GM18951 (cell line): ENCODE measurements at regions not wholly inside any gene's neighbourhood (a gene's known extent, or its start where the extent isn't known, plus 50 kb on each side); places are given as distances from the start of the nearest gene placed in this dataset.
"Not testable (repeated sequence)": the region's sequence is repeated elsewhere in the genome, so short reads cannot be mapped to it uniquely, and the experiment has no call there.

ENCODE experiments used
- POLR2A ChIP-seq: IDR thresholded peaks from 4 replicates; pipeline ENCODE4 v1.6.1; 2011; ENCODE audit warnings: mild to moderate bottlenecking; ENCODE audit not compliant: insufficient read length, insufficient read depth; ENCODE audit errors: extremely low read depth
- in situ Hi-C: fragments of 300-500 bp; cut with MboI; formaldehyde crosslinking; loops from one replicate; pipeline ENCODE4 v1.12.0; 2022; ENCODE audit warnings: low sequenced_read_pairs, mixed read lengths, inconsistent platforms; ENCODE audit not compliant: unreplicated experiment

GRCh38 chr5:74450095-74450494 lies 190.4 kb downstream of the ENC1 start:
- no peak for TF ChIP-seq POLR2A
- in situ Hi-C loops: no loop called here

GRCh38 chr5:74446725-74447241 lies 193.7 kb downstream of the ENC1 start:
- in situ Hi-C loops: no loop called here
- TF ChIP-seq POLR2A: no peak

- TF ChIP-seq POLR2A: no peak
Observed at GRCh38 chr5:74442466-74442865, 198.1 kb downstream of the ENC1 start.

GRCh38 chr5:74441616-74442015 lies 198.9 kb downstream of the ENC1 start:
- in situ Hi-C loops: no loop called here
- TF ChIP-seq POLR2A: no peak

More at GRCh38 chr5:74442466-74442865, 198.1 kb downstream of the ENC1 start:
- in situ Hi-C loops: no loop called here

GRCh38 chr5:74440341-74440740 lies 200.2 kb downstream of the ENC1 start:
- TF ChIP-seq POLR2A: no peak
- in situ Hi-C loops: no loop called here

GRCh38 chr5:74437870-74438269 lies 202.7 kb downstream of the ENC1 start:
- in situ Hi-C loops: not testable (repeated sequence)

GRCh38 chr5:74433896-74434829 lies 206.4 kb downstream of the ENC1 start:
- in situ Hi-C loops: no loop called here
- no peak for TF ChIP-seq POLR2A

- in situ Hi-C loops: no loop called here
- TF ChIP-seq POLR2A: no peak
Observed at GRCh38 chr5:74433255-74433895, 207.2 kb downstream of the ENC1 start.

GRCh38 chr5:74432721-74433120 lies 207.8 kb downstream of the ENC1 start:
- no peak for TF ChIP-seq POLR2A
- in situ Hi-C loops: no loop called here

- in situ Hi-C loops: no loop called here
Observed at GRCh38 chr5:74432216-74432615, 208.3 kb downstream of the ENC1 start.

GRCh38 chr5:74431290-74431669 lies 209.2 kb downstream of the ENC1 start:
- in situ Hi-C loops: no loop called here
- no peak for TF ChIP-seq POLR2A

More at GRCh38 chr5:74432216-74432615, 208.3 kb downstream of the ENC1 start:
- TF ChIP-seq POLR2A: no peak

GRCh38 chr5:74430631-74431289 lies 209.8 kb downstream of the ENC1 start:
- no peak for TF ChIP-seq POLR2A
- in situ Hi-C loops: no loop called here

GRCh38 chr5:74429495-74429894 lies 211.0 kb downstream of the ENC1 start:
- in situ Hi-C loops: no loop called here
- no peak for TF ChIP-seq POLR2A

GRCh38 chr5:74428876-74429275 lies 211.7 kb downstream of the ENC1 start:
- TF ChIP-seq POLR2A: no peak
- in situ Hi-C loops: no loop called here

GRCh38 chr5:74428275-74428674 lies 212.3 kb downstream of the ENC1 start:
- in situ Hi-C loops: no loop called here

More at GRCh38 chr5:74428275-74428674, 212.3 kb downstream of the ENC1 start:
- no peak for TF ChIP-seq POLR2A
